Thoracic aorta (tissue), 2 donors: ENCODE measurements at regions not wholly inside any gene's neighbourhood (a gene's known extent, or its start where the extent isn't known, plus 50 kb on each side); places are given as distances from the start of the nearest gene placed in this dataset.
A peak's percentile ranks its signal among the peaks of the same experiment; 100 is the strongest.

Source experiments
- ATAC-seq: fragments of 150-250 bp; one replicate; pipeline ENCODE4 v1.8.0; 2017; ENCODE audit warnings: low read depth; ENCODE audit not compliant: insufficient number of reproducible peaks, low FRiP score
- DNase-seq: peaks from one replicate; pipeline ENCODE4 v3.0.0-alpha.2; 2020; ENCODE audit warnings: low spot score
- H3K27ac ChIP-seq, 2 donors: fragments of 200-600 bp; sonication (generic); 1 replicate in 1 of 2; 2 replicates in 1 of 2; pipeline ENCODE4 v1.5.1; 2016; ENCODE audit warnings: mild to moderate bottlenecking in 2 of 2, moderate library complexity in 2 of 2
- H3K27me3 ChIP-seq: fragments of 200-600 bp; sonication (generic); replicated peaks from 2 replicates; pipeline ENCODE4 v1.6.0; 2016; ENCODE audit warnings: mild to moderate bottlenecking; ENCODE audit not compliant: insufficient read depth
- H3K36me3 ChIP-seq: fragments of 200-600 bp; sonication (generic); one replicate; pipeline ENCODE4 v1.5.1; 2016
- H3K4me1 ChIP-seq, 2 donors: fragments of 200-600 bp; sonication (generic); 1 replicate in 1 of 2; 2 replicates in 1 of 2; pipeline versions ENCODE4 v1.5.1 to v1.6.0; 2016; ENCODE audit warnings: low read depth in 2 of 2, mild to moderate bottlenecking in 1 of 2; ENCODE audit not compliant: control insufficient read depth in 1 of 2
- H3K4me3 ChIP-seq: fragments of 200-600 bp; sonication (generic); 2 replicates; pipeline ENCODE4 v1.5.1; 2016; ENCODE audit warnings: mild to moderate bottlenecking
- H3K9me3 ChIP-seq: fragments of 200-600 bp; sonication (generic); 2 replicates; pipeline ENCODE4 v1.5.1; 2016
- CTCF ChIP-seq: fragments of 200-600 bp; sonication (generic); IDR thresholded peaks from one replicate; pipeline ENCODE4 v1.5.1; 2019; ENCODE audit warnings: antibody characterized with exemption

DNA sequence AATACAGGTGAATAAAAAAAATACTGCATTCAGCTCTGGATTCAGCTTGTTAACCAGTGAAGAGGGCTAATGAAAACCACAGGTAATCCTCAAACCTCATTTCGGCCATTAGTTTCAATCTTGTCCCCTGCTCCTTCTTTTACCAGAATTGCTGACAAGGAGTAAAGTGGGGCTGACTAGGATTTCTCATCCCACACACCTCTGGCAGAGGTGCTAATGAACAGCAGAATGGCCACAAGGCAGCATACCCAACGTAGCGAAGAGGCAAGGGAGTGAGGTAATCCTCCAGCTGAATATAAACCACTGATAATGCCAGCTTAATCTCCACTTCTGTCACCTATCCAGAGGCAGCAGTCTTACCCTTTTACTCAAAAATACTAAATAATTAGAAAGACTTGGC, 248.8 kb upstream of the CDIN1 start:
- H3K27me3 ChIP-seq = no peaks in the 10 kb centered on the region
- peak overlapping the region; percentile 56 for H3K4me3 ChIP-seq
- ATAC-seq = no peak
- no peak for DNase-seq
- no peaks in the 10 kb centered on the region for H3K9me3 ChIP-seq
- TF ChIP-seq CTCF = no peak
- no peak overlapping the region for H3K27ac ChIP-seq
- peaks cover 0 to 7% of the 10 kb centered on the region in 2 donors for H3K4me1 ChIP-seq
- H3K36me3 ChIP-seq = no peaks in the 10 kb centered on the region

- ATAC-seq (no peak), DNase-seq (no peak)
- H3K27ac ChIP-seq = no peak overlapping the region
- H3K9me3 ChIP-seq = no peaks in the 10 kb centered on the region
- peaks cover 0 to 7% of the 10 kb centered on the region in 2 donors for H3K4me1 ChIP-seq
- peak overlapping the region; percentile 56 for H3K4me3 ChIP-seq
- H3K36me3 ChIP-seq = no peaks in the 10 kb centered on the region
- no peaks in the 10 kb centered on the region for H3K27me3 ChIP-seq
- TF ChIP-seq CTCF = no peak
Measured at GRCh38 chr15:36331531-36332275, 247.7 kb upstream of the CDIN1 start.

DNA sequence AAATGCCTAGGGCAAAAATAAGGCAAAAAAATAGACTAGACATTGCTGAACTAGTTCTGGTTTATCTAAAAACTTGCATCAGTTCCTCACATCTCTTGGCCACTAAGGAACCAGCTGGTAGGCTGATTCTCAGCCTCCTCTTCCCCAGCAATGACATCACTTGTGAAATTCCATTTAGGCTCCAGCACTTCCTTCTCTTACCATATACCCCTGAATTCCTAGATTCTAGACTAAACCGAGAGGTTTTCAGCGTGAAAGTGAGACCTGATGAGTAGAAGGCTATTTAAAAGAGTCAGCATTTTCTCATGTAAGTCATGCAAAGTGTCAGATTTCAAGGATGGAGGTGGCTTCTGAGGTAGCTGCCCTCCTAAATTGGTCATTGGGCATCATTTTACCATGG, 247.1 kb upstream of the CDIN1 start:
- Histone ChIP-seq H3K27ac (no peak overlapping the region), H3K36me3 (no peaks in the 10 kb centered on the region), H3K4me1 (peaks cover 0 to 7% of the 10 kb centered on the region in 2 donors), H3K9me3 (no peaks in the 10 kb centered on the region), H3K4me3 (no peak overlapping the region), H3K27me3 (no peaks in the 10 kb centered on the region)
- TF ChIP-seq CTCF = no peak
- DNase-seq (no peak), ATAC-seq (no peak)

- ATAC-seq = no peak
Measured at GRCh38 chr15:36332896-36333295, 246.5 kb upstream of the CDIN1 start.

GRCh38 chr15:36334059-36334458, 245.4 kb upstream of the CDIN1 start:
- TF ChIP-seq CTCF = no peak
- no peaks in the 10 kb centered on the region for H3K36me3 ChIP-seq
- H3K9me3 ChIP-seq = no peaks in the 10 kb centered on the region
- H3K27ac ChIP-seq = no peak overlapping the region
- no peaks in the 10 kb centered on the region for H3K27me3 ChIP-seq
- H3K4me3 ChIP-seq = no peak overlapping the region
- DNase-seq (no peak), ATAC-seq (no peak)
- peaks cover 0 to 7% of the 10 kb centered on the region in 2 donors for H3K4me1 ChIP-seq

More at GRCh38 chr15:36332896-36333295, 246.5 kb upstream of the CDIN1 start:
- Histone ChIP-seq H3K36me3 (no peaks in the 10 kb centered on the region), H3K27me3 (no peaks in the 10 kb centered on the region), H3K4me3 (no peak overlapping the region), H3K4me1 (peaks cover 0 to 7% of the 10 kb centered on the region in 2 donors), H3K27ac (no peak overlapping the region), H3K9me3 (no peaks in the 10 kb centered on the region)
- no peak for DNase-seq
- no peak for TF ChIP-seq CTCF
